HFF-Myc (cell line): ENCODE measurements at regions not wholly inside any gene's neighbourhood (a gene's known extent, or its start where the extent isn't known, plus 50 kb on each side); places are given as distances from the start of the nearest gene placed in this dataset.

Experiments
- DNase-seq: peaks from one replicate; pipeline ENCODE4 v3.0.0-alpha.2; 2011; ENCODE audit warnings: low read depth; ENCODE audit errors: extremely low read depth
- H3K4me3 ChIP-seq: replicated peaks from 2 replicates; pipeline ENCODE4 v1.5.1; 2011; ENCODE audit warnings: low read depth, mild to moderate bottlenecking, control low read depth, low read length
- CTCF ChIP-seq: IDR thresholded peaks from 2 replicates; pipeline ENCODE4 v1.5.1; 2012; ENCODE audit warnings: mild to moderate bottlenecking, low read depth, low read length, control low read depth; ENCODE audit errors: missing control alignments

DNA sequence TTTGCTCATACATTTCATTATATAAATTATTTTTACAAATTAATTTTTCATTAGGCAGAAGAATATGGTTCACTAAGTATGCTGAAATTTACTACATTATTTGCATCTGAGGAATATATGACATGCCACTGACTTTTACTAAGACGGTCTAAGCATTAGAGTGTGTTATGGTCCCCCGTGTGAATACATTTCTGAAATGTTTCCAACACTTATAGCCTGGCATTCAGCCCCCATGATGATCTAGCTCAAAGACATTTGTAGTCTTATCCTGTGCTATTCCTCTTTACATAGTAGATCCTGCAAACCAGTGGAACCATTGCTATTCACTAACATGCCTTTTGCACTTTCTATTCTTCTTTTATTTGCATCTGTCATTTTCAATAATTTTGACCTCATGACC lies 1878.0 kb downstream of the MRPL39 start:
- TF ChIP-seq CTCF: no peak
- DNase-seq: no peak
- H3K4me3 ChIP-seq: no peak overlapping the region

GRCh38 chr21:23725576-23725975 lies 1881.7 kb downstream of the MRPL39 start:
- no peak for TF ChIP-seq CTCF
- no peak overlapping the region for H3K4me3 ChIP-seq
- no peak for DNase-seq

GRCh38 chr21:23718446-23719285 lies 1888.6 kb downstream of the MRPL39 start:
- no peak for TF ChIP-seq CTCF
- DNase-seq: no peak
- no peak overlapping the region for H3K4me3 ChIP-seq

DNA sequence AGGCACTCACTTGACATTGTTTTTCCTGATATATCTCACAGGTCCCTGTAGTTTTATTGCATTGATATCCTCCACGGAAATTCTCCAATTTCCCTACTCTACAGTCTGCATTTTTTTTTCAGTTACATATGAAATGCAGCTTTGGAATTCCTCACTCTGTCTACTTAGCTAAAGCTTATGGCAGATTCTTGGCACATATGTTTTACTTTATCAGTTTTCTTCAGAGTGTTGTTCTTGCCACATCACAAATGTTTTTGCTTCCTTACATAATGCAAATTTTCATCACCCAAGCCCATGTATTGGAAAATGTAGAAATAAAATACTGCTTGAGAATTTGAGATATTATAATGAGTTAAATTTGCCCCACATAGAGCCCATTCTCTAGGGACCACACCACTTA lies 1895.1 kb downstream of the MRPL39 start:
- no peak for TF ChIP-seq CTCF
- H3K4me3 ChIP-seq: no peak overlapping the region
- no peak for DNase-seq

GRCh38 chr21:23706431-23706830 lies 1900.8 kb downstream of the MRPL39 start:
- DNase-seq: no peak
- H3K4me3 ChIP-seq: no peak overlapping the region
- no peak for TF ChIP-seq CTCF

- no peak for DNase-seq
- H3K4me3 ChIP-seq: no peak overlapping the region
- no peak for TF ChIP-seq CTCF
Measured at GRCh38 chr21:23699402-23699801, 1907.9 kb downstream of the MRPL39 start.

DNA sequence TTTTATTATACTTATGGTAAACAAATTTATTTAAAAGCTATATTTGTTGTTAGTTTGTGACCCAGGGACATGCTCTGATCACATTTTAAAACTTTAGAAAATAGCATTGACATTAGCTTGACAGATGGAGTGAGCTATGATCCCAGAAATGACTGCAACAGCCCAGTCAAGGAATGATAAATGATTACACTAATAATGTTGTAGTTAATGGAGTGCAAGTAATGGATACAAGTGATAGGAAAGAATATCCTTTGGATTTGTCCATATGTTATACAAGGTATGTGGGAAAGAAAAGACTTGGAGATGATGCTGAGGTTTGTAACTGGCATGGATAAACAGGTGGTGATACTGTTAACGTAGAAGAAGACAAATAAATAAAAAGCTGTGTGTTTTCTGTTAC lies 1908.7 kb downstream of the MRPL39 start:
- no peak for TF ChIP-seq CTCF
- no peak overlapping the region for H3K4me3 ChIP-seq
- no peak for DNase-seq
